Mesothelial cell of epicardium (in vitro differentiated cells): ENCODE measurements at regions not wholly inside any gene's neighbourhood (a gene's known extent, or its start where the extent isn't known, plus 50 kb on each side); places are given as distances from the start of the nearest gene placed in this dataset.

Experiments
- DNase-seq, 2 experiments: peaks; one replicate each; pipeline ENCODE4 v3.0.0; 2021; ENCODE audit warnings: low spot score in 2 of 2; ENCODE audit not compliant: unreplicated experiment in 2 of 2
- H3K27ac Mint-ChIP-seq: 2 replicates; pipeline ENCODE4 v1.8.0; 2021; ENCODE audit warnings: mixed read lengths
- H3K27me3 Mint-ChIP-seq: 2 replicates; pipeline ENCODE4 v1.8.0; 2021; ENCODE audit warnings: low read depth, mixed read lengths
- H3K36me3 Mint-ChIP-seq: 2 replicates; pipeline ENCODE4 v1.8.0; 2021; ENCODE audit warnings: mixed read lengths
- H3K4me1 Mint-ChIP-seq: 2 replicates; pipeline ENCODE4 v1.8.0; 2021; ENCODE audit warnings: mixed read lengths
- H3K4me3 Mint-ChIP-seq: 2 replicates; pipeline ENCODE4 v1.8.0; 2021; ENCODE audit warnings: mild to moderate bottlenecking, moderate library complexity, mixed read lengths
- H3K9me3 Mint-ChIP-seq: 2 replicates; pipeline ENCODE4 v1.8.0; 2021; ENCODE audit warnings: mixed read lengths
- TF ChIP-seq, protein P1 (sequence below): fragments of 200-600 bp; sonication (generic); IDR thresholded peaks from one replicate; pipeline ENCODE4 v1.5.0; 2021; ENCODE audit warnings: antibody characterized with exemption; ENCODE audit not compliant: unreplicated experiment

DNA sequence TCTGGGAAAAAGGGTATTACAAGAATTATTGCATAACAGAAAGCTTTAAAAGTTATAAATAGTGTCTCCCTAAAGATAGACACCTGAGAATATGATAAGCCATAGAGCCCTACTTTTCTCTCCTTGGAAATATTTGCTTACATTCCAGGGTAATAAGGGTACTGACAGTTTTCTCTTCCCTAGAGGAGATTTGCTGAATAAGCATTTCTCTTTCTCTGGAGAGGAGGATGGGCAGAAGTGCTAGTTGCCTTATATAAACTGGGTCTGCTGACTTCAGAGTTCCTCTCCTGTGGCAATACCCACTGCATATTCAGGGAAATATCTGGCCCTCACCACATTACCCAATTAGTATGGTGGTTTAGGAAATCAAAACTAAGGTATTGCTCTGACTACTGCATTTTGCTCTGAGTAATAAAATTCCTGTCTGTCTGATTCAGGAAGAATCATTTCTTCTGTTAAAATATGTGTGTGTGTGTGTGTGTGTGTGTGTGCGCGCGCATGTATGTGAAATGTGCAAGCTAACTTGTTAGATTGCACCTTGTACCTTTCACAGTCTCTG is 1391.3 kb downstream of the DSC3 start:
- Mint-ChIP-seq H3K27ac (no peak overlapping the region), H3K27me3 (no peaks in the 10 kb centered on the region), H3K36me3 (no peaks in the 10 kb centered on the region), H3K4me1 (peaks cover 4% of the 10 kb centered on the region), H3K9me3 (peaks cover 18% of the 10 kb centered on the region), H3K4me3 (no peak overlapping the region)
- DNase-seq: no peak
- TF ChIP-seq, protein P1, sequence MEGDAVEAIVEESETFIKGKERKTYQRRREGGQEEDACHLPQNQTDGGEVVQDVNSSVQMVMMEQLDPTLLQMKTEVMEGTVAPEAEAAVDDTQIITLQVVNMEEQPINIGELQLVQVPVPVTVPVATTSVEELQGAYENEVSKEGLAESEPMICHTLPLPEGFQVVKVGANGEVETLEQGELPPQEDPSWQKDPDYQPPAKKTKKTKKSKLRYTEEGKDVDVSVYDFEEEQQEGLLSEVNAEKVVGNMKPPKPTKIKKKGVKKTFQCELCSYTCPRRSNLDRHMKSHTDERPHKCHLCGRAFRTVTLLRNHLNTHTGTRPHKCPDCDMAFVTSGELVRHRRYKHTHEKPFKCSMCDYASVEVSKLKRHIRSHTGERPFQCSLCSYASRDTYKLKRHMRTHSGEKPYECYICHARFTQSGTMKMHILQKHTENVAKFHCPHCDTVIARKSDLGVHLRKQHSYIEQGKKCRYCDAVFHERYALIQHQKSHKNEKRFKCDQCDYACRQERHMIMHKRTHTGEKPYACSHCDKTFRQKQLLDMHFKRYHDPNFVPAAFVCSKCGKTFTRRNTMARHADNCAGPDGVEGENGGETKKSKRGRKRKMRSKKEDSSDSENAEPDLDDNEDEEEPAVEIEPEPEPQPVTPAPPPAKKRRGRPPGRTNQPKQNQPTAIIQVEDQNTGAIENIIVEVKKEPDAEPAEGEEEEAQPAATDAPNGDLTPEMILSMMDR: no peak

GRCh38 chr18:29648891-29649290 is 1393.7 kb downstream of the DSC3 start:
- Mint-ChIP-seq H3K27me3 (no peaks in the 10 kb centered on the region), H3K9me3 (peaks cover 14% of the 10 kb centered on the region), H3K4me1 (peaks cover 1% of the 10 kb centered on the region), H3K36me3 (no peaks in the 10 kb centered on the region), H3K27ac (no peak overlapping the region), H3K4me3 (no peak overlapping the region)
- TF ChIP-seq, protein P1: no peak
- DNase-seq: no peak

DNA sequence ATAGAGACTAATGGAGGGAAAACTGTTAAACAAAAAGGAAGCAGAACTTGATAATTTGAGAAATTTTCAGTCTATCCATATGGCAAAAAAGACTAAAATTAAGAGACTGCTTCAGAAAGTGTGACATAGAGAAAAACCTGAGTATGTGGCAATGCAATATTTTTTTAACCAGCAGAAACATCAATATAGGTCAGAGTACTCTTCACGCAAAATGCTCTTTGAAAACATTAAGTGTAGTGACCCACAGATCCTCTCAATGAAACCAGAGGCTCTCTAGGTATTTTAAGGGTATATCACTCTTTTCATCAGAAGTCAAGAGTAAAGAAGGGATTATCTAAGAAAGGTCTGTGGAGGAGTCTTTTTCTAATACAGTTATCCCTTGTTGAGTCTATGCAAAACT is 1394.8 kb downstream of the DSC3 start:
- Mint-ChIP-seq H3K27ac (no peak overlapping the region), H3K4me3 (no peak overlapping the region), H3K4me1 (no peaks in the 10 kb centered on the region), H3K9me3 (peaks cover 14% of the 10 kb centered on the region), H3K36me3 (no peaks in the 10 kb centered on the region), H3K27me3 (no peaks in the 10 kb centered on the region)
- TF ChIP-seq, protein P1: no peak
- no peak for DNase-seq

GRCh38 chr18:29644276-29644675 is 1398.3 kb downstream of the DSC3 start:
- DNase-seq: no peak
- Mint-ChIP-seq H3K27me3 (no peaks in the 10 kb centered on the region), H3K27ac (no peak overlapping the region), H3K9me3 (peaks cover 14% of the 10 kb centered on the region), H3K4me1 (no peaks in the 10 kb centered on the region), H3K4me3 (no peak overlapping the region), H3K36me3 (no peaks in the 10 kb centered on the region)
- TF ChIP-seq, protein P1: no peak

DNA sequence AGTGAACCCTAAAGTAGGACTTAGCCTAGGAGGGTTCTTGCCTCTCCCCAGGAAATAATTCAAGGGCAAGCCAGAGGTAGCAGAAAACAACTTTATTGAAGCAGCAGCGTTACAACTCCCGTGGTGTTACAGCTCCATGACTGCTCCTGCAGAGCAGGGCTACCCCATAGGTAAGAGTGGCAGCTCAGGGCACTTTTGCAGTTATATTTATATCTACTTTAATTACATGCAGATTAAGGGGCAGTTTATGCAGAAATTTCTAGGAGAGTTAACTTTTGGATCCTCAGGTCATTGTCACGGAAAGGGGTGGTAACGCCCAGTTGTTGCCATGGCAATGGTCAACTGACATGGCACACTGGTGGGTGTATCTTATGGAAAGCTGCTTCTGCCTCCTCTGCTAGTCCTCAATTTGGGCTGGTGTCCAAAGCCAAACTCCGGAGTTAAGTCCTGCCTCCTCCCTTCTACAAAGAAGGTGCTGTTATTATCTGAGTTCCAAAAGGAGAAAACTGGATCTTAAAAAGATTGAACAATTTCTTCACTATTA is 1413.0 kb downstream of the DSC3 start:
- TF ChIP-seq, protein P1: no peak
- Mint-ChIP-seq H3K27me3 (no peaks in the 10 kb centered on the region), H3K4me3 (no peak overlapping the region), H3K4me1 (no peaks in the 10 kb centered on the region), H3K36me3 (no peaks in the 10 kb centered on the region), H3K9me3 (no peaks in the 10 kb centered on the region), H3K27ac (no peak overlapping the region)
- DNase-seq: no peak
